ENCODE measurements at regions not wholly inside any gene's neighbourhood (a gene's known extent, or its start where the extent isn't known, plus 50 kb on each side); places are given as distances from the start of the nearest gene placed in this dataset.

DNA sequence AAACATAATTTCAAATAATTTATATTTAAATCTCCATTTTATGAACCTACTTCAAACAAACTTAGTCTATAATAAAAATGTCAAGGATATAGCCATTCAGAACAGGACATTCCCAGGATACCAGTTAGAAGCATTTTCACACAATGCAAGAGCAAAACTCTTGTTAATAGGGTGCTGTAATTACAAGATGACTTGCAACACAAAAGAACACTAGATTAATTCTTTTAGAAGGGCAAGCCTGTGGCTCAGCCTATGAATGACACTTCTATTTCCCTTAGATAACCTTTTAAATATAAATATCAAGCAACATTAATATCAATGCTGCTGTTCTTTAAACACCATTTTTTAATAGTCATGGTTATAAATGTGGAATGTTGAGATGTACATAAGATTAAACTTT is 157.9 kb upstream of the SCN7A start:
- Histone ChIP-seq H3K4me3 (ENCODE audit: low read depth in 2 of 2, low read length in 1 of 2) (no peak overlapping the region), H3K79me2 (ENCODE audit: insufficient read depth) (no peaks in the 10 kb centered on the region), H4K20me1 (ENCODE audit: insufficient read depth) (no peaks in the 10 kb centered on the region), H3K4me1 (ENCODE audit: control insufficient read depth in 1 of 2, insufficient read depth in 2 of 2, low read depth in 1 of 2, low read length in 1 of 2) (peaks cover 4 to 13% of the 10 kb centered on the region in 2 experiments; a peak in 2 of 4 replicates), H3K27ac (ENCODE audit: low read depth in 2 of 2, low read length in 1 of 2) (peak overlapping the region; percentile 74 to 88; a peak in 2 of 4 replicates), H3K4me2 (no peak overlapping the region), H3K36me3 (replicated peaks in 1 of 2; ENCODE audit: control insufficient read depth in 1 of 2, insufficient read depth in 2 of 2, low read length in 1 of 2) (no peaks in the 10 kb centered on the region), H3K9me2 (no peaks in the 10 kb centered on the region), H3F3A (replicated peaks; ENCODE audit: insufficient read depth) (peaks cover 19% of the 10 kb centered on the region), H3K9me3 (peaks cover 5% of the 10 kb centered on the region; the same call in 1 of the 2 replicates), H3K27me3 (ENCODE audit: insufficient read depth) (no peaks in the 10 kb centered on the region), H2AFZ (ENCODE audit: low read depth) (no peak overlapping the region), H3K9ac (no peak overlapping the region)
- ChIA-PET CTCF (no interaction called here), POLR2A (no interaction called here)
- no peak for DNase-seq
- TF ChIP-seq NFIC (IDR thresholded peaks at IDR 0.05; ENCODE audit: borderline replicate concordance), result no peak
- no peak for TF ChIP-seq TEAD4 (IDR thresholded peaks at IDR 0.05; ENCODE audit: borderline replicate concordance, insufficient read depth)
- TF ChIP-seq, protein P1, sequence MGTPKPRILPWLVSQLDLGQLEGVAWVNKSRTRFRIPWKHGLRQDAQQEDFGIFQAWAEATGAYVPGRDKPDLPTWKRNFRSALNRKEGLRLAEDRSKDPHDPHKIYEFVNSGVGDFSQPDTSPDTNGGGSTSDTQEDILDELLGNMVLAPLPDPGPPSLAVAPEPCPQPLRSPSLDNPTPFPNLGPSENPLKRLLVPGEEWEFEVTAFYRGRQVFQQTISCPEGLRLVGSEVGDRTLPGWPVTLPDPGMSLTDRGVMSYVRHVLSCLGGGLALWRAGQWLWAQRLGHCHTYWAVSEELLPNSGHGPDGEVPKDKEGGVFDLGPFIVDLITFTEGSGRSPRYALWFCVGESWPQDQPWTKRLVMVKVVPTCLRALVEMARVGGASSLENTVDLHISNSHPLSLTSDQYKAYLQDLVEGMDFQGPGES (IDR thresholded peaks at IDR 0.05; ENCODE audit: low read depth, low read length), result no peak
- TF ChIP-seq, protein P2, sequence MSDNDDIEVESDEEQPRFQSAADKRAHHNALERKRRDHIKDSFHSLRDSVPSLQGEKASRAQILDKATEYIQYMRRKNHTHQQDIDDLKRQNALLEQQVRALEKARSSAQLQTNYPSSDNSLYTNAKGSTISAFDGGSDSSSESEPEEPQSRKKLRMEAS (IDR thresholded peaks at IDR 0.05; ENCODE audit: low read depth), result no peak
- TF ChIP-seq FOSL2 (IDR thresholded peaks at IDR 0.05; ENCODE audit: borderline replicate concordance, low read depth), result no peak
- TF ChIP-seq CHD2 (IDR thresholded peaks at IDR 0.05; ENCODE audit: low read length, partially characterized antibody), result no peak
- no peak for TF ChIP-seq USF2 (IDR thresholded peaks at IDR 0.05; ENCODE audit: borderline replicate concordance, low read depth, low read length)
- TF ChIP-seq RFX5 (IDR thresholded peaks at IDR 0.05; ENCODE audit: low read length), result no peak
- no peak for TF ChIP-seq GABPA (IDR thresholded peaks at IDR 0.05; ENCODE audit: low read depth)
- TF ChIP-seq, protein P3, sequence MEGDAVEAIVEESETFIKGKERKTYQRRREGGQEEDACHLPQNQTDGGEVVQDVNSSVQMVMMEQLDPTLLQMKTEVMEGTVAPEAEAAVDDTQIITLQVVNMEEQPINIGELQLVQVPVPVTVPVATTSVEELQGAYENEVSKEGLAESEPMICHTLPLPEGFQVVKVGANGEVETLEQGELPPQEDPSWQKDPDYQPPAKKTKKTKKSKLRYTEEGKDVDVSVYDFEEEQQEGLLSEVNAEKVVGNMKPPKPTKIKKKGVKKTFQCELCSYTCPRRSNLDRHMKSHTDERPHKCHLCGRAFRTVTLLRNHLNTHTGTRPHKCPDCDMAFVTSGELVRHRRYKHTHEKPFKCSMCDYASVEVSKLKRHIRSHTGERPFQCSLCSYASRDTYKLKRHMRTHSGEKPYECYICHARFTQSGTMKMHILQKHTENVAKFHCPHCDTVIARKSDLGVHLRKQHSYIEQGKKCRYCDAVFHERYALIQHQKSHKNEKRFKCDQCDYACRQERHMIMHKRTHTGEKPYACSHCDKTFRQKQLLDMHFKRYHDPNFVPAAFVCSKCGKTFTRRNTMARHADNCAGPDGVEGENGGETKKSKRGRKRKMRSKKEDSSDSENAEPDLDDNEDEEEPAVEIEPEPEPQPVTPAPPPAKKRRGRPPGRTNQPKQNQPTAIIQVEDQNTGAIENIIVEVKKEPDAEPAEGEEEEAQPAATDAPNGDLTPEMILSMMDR (IDR thresholded peaks at IDR 0.05), result no peak
- TF ChIP-seq RAD21 (IDR thresholded peaks at IDR 0.05; ENCODE audit: low read length), result no peak
- no peak for TF ChIP-seq MXI1 (IDR thresholded peaks at IDR 0.05; ENCODE audit: low read depth, low read length)
- TF ChIP-seq SMC3 (IDR thresholded peaks at IDR 0.05; ENCODE audit: low read depth, low read length), result no peak
- no peak for TF ChIP-seq MEF2A (IDR thresholded peaks at IDR 0.05; ENCODE audit: borderline replicate concordance, low read depth)
- no peak for TF ChIP-seq EZH2phosphoT487 (IDR thresholded peaks at IDR 0.05; ENCODE audit: borderline replicate concordance, low read depth)

Measured in SK-N-SH (cell line).